ENCODE measurements at regions not wholly inside any gene's neighbourhood (a gene's known extent, or its start where the extent isn't known, plus 50 kb on each side); places are given as distances from the start of the nearest gene placed in this dataset.

GRCh38 chr13:87607266-87607665 lies 63.9 kb upstream of the SLITRK5 start:
- Histone ChIP-seq H3K9me3 (no peaks in the 10 kb centered on the region), H3K27me3 (replicated peaks; ENCODE audit: insufficient read depth) (no peaks in the 10 kb centered on the region), H3K36me3 (no peaks in the 10 kb centered on the region), H3K4me3 (no peak overlapping the region), H3K27ac (no peak overlapping the region), H3K4me1 (replicated peaks) (no peaks in the 10 kb centered on the region)
- DNase-seq (ENCODE audit: low spot score), result no peak
- 57% methylated on average over 2 of the region's 2 CpGs for WGBS
- TF ChIP-seq POLR2AphosphoS5 (IDR thresholded peaks at IDR 0.05) (no peak), CTCF (IDR thresholded peaks at IDR 0.05) (no peak), POLR2A (IDR thresholded peaks at IDR 0.05) (no peak)
- intact Hi-C loops (cut with DNase I), result no loop called here

- H3K27me3 ChIP-seq (replicated peaks; ENCODE audit: insufficient read depth), result no peaks in the 10 kb centered on the region
- no peak overlapping the region for H3K27ac ChIP-seq
- H3K36me3 ChIP-seq, result no peaks in the 10 kb centered on the region
- no peak overlapping the region for H3K4me3 ChIP-seq
- no peak for DNase-seq (ENCODE audit: low spot score)
- no peak for TF ChIP-seq CTCF (IDR thresholded peaks at IDR 0.05)
- no peak for TF ChIP-seq POLR2A (IDR thresholded peaks at IDR 0.05)
- no peak for TF ChIP-seq POLR2AphosphoS5 (IDR thresholded peaks at IDR 0.05)
- 90% methylated on average over 2 of the region's 2 CpGs for WGBS
- H3K4me1 ChIP-seq (replicated peaks), result no peaks in the 10 kb centered on the region
- no peaks in the 10 kb centered on the region for H3K9me3 ChIP-seq
- intact Hi-C loops (cut with DNase I), result no loop called here
Measured at GRCh38 chr13:87614276-87614675, 56.9 kb upstream of the SLITRK5 start.

Small RNA genes in the stretch of these regions (small RNA-seq; reads per million reads assigned to genes)
- gene UBBP5, result 0 reads per million in 2 donors
